ENCODE measurements at regions not wholly inside any gene's neighbourhood (a gene's known extent, or its start where the extent isn't known, plus 50 kb on each side); places are given as distances from the start of the nearest gene placed in this dataset.
"Not testable (repeated sequence)": the region's sequence is repeated elsewhere in the genome, so short reads cannot be mapped to it uniquely, and the experiment has no call there.

GRCh38 chr10:118974951-118975350 is 54.6 kb upstream of the NANOS1 start:
- Mint-ChIP-seq H3K36me3 (ENCODE audit: low read depth) (no peaks in the 10 kb centered on the region), H3K4me3 (no peak overlapping the region), H3K9me3 (peaks cover 31% of the 10 kb centered on the region), H3K27ac (no peak overlapping the region), H3K4me1 (peaks cover 23% of the 10 kb centered on the region), H3K27me3 (ENCODE audit: low read depth) (peaks cover 12% of the 10 kb centered on the region)
- no peak for TF ChIP-seq CTCF (IDR thresholded peaks at IDR 0.05; ENCODE audit: unreplicated experiment in 3 of 3)

- H3K9me3 Mint-ChIP-seq: peaks cover 31% of the 10 kb centered on the region
- H3K36me3 Mint-ChIP-seq (ENCODE audit: low read depth); H3K27ac Mint-ChIP-seq: not testable (repeated sequence)
- H3K27me3 Mint-ChIP-seq (ENCODE audit: low read depth): peaks cover 12% of the 10 kb centered on the region
- H3K4me1 Mint-ChIP-seq: peaks cover 16% of the 10 kb centered on the region
- H3K4me3 Mint-ChIP-seq: peak overlapping the region in 1 of 3 experiments; percentile 35
These were observed 53.3 kb upstream of the NANOS1 start for GRCh38 chr10:118976219-118976618.

GRCh38 chr10:118977022-118977599 is 52.4 kb upstream of the NANOS1 start:
- H3K27me3 Mint-ChIP-seq (ENCODE audit: low read depth): peaks cover 12% of the 10 kb centered on the region
- H3K4me1 Mint-ChIP-seq: peaks cover 7% of the 10 kb centered on the region
- TF ChIP-seq CTCF (IDR thresholded peaks at IDR 0.05; ENCODE audit: unreplicated experiment in 3 of 3): no peak
- no peak overlapping the region for H3K4me3 Mint-ChIP-seq
- H3K27ac Mint-ChIP-seq: no peak overlapping the region
- peaks cover 27% of the 10 kb centered on the region for H3K9me3 Mint-ChIP-seq
- H3K36me3 Mint-ChIP-seq (ENCODE audit: low read depth): no peaks in the 10 kb centered on the region

- H3K27me3 Mint-ChIP-seq (ENCODE audit: low read depth): peaks cover 12% of the 10 kb centered on the region
- H3K36me3 Mint-ChIP-seq (ENCODE audit: low read depth): no peaks in the 10 kb centered on the region
- no peak overlapping the region for H3K27ac Mint-ChIP-seq
- peaks cover 5% of the 10 kb centered on the region for H3K4me1 Mint-ChIP-seq
- H3K4me3 Mint-ChIP-seq: no peak overlapping the region
- H3K9me3 Mint-ChIP-seq: peaks cover 26% of the 10 kb centered on the region
- TF ChIP-seq CTCF (IDR thresholded peaks at IDR 0.05; ENCODE audit: unreplicated experiment in 3 of 3): no peak
These were observed 51.7 kb upstream of the NANOS1 start for GRCh38 chr10:118977835-118978234.

GRCh38 chr10:118978316-118978997 is 51.1 kb upstream of the NANOS1 start:
- TF ChIP-seq CTCF (IDR thresholded peaks at IDR 0.05; ENCODE audit: unreplicated experiment in 3 of 3): no peak
- H3K9me3 Mint-ChIP-seq: peaks cover 20% of the 10 kb centered on the region
- no peak overlapping the region for H3K4me3 Mint-ChIP-seq
- H3K4me1 Mint-ChIP-seq: peaks cover 5% of the 10 kb centered on the region
- H3K36me3 Mint-ChIP-seq (ENCODE audit: low read depth): no peaks in the 10 kb centered on the region
- H3K27me3 Mint-ChIP-seq (ENCODE audit: low read depth): peaks cover 12% of the 10 kb centered on the region
- H3K27ac Mint-ChIP-seq: no peak overlapping the region

- Mint-ChIP-seq H3K36me3 (ENCODE audit: low read depth) (no peaks in the 10 kb centered on the region), H3K4me1 (peaks cover 5% of the 10 kb centered on the region), H3K27me3 (ENCODE audit: low read depth) (peaks cover 12% of the 10 kb centered on the region), H3K9me3 (peaks cover 16% of the 10 kb centered on the region), H3K4me3 (no peak overlapping the region), H3K27ac (no peak overlapping the region)
- no peak for TF ChIP-seq CTCF (IDR thresholded peaks at IDR 0.05; ENCODE audit: unreplicated experiment in 3 of 3)
These were observed 50.5 kb upstream of the NANOS1 start for GRCh38 chr10:118978998-118979350.
